HG03342 (cell line): ENCODE measurements at regions not wholly inside any gene's neighbourhood (a gene's known extent, or its start where the extent isn't known, plus 50 kb on each side); places are given as distances from the start of the nearest gene placed in this dataset.
"Not testable (repeated sequence)": the region's sequence is repeated elsewhere in the genome, so short reads cannot be mapped to it uniquely, and the experiment has no call there.

Experiments used
- ATAC-seq: cut with Tn5 transposase; IDR thresholded peaks from one replicate; pipeline ENCODE4 v1.9.1; 2021; ENCODE audit warnings: mild to moderate bottlenecking, moderate library complexity; ENCODE audit not compliant: unreplicated experiment

DNA sequence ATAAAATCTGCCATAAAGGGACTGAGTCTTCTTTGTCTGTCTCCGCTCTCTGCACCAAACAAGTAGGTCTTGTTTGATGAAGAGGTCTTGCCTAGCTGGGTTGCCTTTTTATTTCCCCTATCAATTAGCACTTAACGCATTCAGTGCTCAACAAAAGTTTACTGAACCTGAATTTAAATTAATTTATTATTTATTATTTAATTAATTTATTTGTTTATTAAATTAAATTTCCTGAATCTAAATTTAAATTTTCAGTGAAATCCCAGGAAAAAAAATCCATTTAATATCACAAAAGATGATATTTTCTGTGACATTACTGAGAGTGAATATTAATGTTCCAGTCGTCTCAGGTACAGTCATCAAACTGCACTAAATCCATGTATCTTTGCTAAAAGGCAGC is 164.9 kb upstream of the AGTR1 start:
- no peak for ATAC-seq

DNA sequence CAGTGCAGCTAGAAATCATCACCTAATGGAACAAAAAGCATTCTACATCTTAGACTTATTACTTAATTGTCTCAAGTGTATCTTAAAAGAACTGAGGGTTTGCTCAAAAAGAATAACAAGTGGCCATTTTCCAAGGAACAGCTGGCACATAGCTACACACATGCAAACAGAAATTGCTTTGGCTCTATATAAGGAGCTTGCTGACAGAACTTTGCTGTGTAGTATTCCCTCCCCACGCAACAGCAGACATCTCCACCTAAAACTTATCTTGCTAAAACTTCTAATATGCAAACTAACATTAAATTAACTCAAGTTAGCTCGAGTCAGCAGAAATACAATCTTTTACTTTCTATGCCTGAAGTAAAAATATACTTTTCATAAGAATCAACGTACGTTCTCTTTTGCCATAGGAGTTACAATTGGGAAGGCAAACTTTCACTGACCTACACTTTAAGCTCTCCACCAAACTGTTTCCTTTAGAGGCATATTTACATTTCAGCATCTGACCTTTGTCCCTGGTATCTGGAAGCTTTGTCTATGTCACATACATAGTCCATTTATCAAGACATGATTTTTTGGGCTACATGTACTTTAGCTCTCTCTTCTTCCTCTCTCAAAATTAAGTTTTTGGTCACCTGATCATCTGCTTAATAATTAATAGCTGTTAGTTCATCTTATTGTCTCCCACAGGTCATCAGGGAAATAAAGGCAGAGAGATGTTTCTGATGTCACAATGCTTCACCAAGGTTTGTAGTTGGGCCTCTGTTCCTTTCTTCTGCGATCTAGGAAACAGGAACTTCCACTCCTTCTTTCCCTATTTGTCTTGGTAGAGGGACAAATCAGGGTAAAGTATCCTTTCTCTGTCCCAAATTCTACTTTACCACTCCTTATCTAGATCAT is 163.4 kb upstream of the AGTR1 start:
- ATAC-seq, result no peak

DNA sequence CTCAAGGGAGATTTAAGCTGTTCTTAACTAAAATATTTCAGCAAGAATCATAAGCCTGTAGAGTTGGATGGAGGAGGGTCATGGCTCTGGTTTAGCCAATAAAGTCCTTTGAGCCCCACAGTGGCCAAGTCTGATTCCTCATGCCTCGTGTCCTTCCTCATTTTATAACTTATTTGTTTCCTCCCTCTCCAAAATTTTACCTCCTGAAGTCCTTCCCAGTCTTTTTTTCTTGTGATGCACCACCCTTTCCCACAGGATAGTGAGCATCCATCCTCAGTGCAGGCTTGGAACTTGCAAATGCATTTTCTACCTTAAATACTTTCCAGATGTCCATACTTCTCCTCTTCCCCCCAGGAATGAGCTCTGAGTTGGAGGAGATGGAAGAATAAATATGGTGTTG is 162.7 kb upstream of the AGTR1 start:
- ATAC-seq, result no peak

DNA sequence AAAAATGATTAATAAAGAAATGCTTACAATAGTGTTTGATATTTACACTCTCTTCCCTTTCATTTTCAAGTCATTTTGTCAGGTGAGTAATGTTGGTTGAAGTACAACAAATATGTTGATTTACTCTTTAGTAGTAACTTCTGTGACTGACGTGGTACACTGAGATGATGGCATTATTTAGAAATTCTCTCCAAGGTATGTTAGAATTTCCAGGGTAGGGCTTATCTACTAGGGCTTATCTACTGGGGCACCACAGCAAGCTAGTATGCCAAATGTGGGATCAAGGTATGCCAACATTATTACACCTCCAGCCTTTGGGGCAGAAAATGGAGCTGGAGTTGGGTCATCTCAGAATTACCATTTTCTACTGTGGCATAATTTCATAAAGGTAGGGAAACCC is 157.4 kb upstream of the AGTR1 start:
- no peak for ATAC-seq

DNA sequence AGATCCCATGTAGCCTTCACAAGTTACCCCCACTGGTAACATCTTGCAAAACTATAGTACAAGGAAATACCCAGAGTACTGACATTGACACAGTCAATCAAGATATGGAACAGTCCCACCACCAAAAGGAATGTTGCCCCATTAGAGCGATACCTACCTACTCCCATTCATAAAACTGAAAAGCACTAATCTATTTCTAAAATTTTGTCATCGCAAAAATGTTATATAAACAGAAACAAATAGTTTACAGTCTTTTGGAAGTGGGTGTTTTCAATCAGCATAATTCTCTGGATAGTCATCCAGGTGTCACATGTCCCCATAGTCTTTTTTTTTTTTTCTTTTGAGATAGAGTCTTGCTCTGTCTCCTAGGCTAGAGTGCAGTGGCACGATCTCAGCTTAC is 156.9 kb upstream of the AGTR1 start:
- ATAC-seq, result no peak

DNA sequence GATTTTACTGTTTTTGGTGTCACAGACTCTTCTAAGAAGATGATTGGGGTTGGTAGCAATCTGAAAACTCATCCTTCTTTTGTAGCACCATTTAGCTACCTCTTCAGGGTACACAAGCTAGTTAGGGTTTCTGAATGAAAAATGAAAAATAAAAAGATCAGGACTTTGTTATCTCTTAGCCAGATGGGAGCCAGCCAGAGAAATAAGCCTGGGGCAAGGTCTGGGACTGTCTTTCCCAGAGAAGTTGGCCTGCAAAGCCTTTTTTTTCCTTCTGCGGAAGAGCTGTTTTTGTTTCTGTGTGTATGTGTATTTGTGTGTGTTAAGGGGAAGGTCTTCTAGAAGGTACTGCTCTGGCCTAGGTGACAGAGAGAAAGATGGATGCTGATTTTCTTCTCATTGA is 150.7 kb upstream of the AGTR1 start:
- no peak for ATAC-seq

DNA sequence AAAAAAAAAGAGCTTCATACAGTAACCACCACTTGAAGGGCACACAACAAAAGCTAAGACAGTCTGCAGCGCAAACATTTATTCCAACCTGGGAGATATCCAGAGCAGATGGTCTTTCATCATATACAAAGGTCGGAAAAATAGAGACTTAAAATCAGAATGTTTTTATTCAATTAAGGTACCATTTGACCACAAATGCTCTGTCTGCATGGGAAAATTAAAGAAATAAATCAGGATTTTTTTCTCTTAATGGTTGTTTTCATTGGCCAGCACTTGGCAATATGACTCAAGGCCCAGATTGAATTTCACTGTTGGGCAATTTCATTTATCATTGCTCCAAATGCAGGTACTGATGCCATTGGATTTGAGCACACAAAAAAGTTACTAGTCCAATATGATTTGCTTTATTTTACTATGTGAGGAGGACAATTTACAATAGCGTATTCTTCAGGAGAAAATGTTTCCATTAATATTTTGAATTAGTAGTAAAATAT is 145.9 kb upstream of the AGTR1 start:
- ATAC-seq, result no peak

DNA sequence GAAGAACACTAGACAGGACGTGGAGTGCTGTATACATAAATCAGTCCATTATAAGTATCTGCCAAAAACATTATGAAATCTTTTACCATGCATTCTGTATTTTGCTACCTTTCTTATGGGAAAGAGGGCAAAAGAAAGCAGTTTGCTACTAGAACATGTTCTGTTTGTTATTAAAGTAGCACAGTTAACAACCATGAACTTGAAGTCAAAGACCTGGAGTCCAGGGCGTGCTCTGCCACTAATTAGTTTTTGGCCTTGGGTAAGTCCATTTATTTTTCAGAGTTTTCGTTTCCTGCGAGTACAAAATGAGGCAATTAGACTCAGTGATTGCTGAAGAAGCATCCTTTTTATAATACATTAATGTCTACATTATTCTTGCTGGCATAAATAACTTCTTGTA is 143.3 kb upstream of the AGTR1 start:
- no peak for ATAC-seq

DNA sequence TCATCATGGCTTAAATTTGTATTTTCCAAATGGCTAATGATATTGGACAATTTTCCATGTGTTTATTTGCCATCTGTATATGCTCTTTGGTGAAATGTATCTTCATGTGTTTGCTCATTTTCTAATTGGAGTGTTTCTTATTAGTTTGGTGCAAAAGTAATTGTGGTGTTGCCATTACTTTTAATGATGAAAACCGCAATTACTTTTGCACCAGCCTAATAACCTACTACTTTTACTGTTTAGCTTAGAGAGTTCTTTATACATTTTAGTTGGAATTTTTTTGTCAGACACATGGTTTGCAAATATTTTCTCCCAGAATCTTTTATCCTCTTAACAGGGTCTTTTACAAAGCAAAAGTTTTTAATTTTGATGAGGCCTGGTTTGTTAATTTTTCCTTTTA is 141.0 kb upstream of the AGTR1 start:
- ATAC-seq, result no peak

DNA sequence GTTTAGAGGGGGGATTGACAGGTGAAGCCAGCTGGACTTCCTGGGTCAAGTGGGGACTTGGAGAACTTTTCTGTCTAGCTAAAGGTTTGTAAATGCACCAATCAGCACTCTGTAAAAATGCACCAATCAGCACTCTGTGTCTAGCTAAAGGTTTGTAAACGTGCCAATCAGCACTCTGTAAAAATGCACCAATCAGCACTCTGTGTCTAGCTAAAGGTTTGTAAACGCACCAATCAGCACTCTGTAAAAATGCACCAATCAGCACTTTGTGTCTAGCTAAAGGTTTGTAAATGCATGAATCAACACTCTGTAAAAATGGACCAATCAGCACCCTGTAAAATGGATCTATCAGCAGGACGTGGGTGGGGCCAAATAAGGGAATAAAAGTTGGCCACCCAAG is 120.1 kb upstream of the AGTR1 start:
- not testable (repeated sequence) for ATAC-seq

DNA sequence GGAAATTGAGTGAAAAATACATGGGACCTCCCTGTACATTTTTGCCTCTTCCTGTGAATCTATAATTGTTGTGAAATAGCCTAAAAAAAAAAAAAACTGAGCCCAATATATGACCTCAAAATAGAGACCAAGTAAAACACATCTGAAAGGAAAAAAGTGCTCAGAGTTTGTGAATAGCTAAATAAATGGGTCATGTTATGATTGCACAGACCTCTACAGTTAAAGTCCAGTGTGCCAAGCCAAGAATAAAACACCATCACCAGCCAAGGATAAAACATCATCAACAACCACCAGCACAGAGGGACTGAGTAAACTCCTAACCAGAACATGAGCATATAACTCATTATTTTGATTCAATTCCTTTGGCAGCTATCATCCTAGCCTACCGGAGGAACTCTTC is 115.6 kb upstream of the AGTR1 start:
- no peak for ATAC-seq

DNA sequence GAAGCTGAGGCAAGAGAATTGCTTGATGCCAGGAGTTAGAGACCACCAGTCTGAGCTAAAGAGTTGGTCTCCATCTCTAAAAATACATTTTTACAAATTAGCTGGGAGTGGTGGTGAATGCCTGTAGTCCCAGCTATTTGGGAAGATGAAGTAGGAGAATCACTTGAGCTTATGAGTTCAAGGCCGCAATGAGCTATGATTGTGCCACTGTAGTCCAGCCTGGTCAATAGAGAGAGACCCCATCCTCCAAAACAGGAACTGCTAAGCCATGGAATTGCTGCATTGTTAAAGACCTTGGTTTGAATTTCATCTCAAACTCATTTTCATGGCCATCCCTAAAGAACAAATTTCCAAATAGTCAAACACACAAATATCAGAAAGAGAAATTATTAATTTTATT is 113.9 kb upstream of the AGTR1 start:
- no peak for ATAC-seq

DNA sequence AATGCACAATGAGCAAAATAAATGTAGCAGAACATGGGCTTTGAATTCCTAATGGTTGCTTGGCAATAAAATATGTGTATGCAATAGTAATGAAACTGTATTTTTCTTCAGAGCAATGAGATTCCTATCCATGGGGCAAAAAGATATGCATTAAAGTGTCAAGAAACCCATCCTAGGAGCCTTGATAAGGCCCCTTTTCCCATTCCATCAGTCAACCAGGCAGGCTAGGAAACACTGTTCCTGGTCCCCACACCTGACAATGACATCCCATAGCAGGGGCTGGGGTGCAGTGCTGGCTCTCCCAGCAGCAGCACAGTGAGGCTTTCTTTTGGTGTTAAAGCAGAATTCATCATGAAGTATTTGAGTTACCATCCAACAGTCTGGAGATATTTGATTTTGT is 113.3 kb upstream of the AGTR1 start:
- no peak for ATAC-seq

DNA sequence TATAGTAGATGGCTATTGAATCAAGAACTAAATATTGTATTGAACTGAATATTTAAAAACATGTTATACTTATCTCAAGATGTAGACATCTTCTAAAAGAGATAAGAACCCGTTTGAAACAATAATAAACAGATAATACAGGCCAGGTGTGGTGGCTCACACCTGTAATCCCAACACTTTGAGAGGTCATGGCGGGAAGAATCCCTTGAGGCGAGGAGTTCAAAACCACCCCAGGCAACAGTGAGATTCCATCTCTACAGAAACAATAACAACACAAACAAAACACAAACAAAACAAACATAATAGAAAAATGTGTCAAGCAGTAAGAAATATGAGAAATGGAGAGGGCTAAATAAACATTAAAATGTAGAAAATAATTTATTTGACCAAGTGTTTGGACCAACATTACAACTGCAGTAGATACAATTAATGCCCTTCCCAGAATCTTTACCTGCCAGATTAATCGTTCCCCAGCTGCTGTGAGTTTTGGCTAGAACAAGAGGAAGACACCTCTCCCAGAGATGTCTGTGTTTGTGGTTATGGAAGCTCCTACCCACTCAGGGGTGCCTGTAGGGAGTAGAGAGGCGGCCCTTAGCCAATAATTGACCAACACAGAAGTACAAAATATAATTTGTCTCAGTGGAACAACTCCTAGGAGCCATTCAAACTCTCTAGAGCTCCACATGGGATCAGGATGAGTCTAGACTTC is 111.9 kb upstream of the AGTR1 start:
- ATAC-seq, result no peak

DNA sequence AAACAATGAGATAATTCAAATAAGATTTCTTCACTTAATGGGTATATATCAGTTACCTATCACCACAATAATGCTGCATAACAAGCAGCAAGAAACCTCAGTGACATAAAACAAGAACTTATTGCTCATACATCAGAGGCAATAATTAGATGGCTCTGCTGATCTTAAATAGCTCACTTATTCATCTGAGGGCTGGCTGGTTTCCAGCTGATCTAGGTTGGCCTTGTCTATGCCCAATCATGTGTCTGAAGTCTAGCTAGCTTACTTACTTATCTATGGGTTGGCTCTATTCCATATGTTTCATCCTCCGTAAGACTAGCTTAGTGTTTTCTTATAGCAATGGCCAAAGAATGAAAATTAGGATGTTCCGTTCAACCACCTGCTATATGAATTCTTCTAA is 109.4 kb upstream of the AGTR1 start:
- no peak for ATAC-seq

DNA sequence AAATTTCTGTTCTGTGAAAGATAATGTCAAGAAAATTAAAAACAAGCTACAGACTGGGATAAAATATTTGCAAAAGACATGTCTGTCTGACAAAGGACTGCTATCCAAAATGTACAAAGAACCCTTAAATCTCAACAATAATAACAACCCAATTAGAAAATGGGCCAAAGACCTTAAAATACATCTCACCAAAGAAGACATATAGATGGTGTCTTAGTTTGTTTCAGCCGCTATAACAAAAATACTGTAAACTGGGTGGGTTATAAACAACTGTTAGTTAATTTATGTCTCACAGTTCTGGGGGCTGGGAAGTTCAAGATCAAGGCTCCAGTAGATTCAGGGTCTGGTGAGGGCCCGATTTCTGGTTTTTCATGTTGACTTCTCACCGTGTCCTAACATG is 106.2 kb upstream of the AGTR1 start:
- no peak for ATAC-seq

DNA sequence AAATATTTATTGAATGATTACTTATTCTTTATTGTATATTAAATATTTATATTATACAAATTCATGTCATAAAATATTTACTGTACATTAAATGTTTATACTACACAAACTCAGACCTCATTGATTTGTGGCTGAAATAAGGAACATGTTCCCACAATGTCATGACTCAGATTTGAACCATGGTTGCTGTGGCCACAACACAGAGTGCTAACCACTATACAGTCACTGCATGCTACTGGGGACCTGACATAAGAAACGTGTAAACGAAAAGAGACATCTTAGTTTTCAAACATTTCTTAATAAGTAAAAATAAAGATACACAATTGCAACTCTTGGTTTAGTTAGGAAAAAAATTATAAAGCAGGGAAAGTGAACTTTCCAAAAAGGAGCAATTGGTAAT is 99.1 kb upstream of the AGTR1 start:
- no peak for ATAC-seq

DNA sequence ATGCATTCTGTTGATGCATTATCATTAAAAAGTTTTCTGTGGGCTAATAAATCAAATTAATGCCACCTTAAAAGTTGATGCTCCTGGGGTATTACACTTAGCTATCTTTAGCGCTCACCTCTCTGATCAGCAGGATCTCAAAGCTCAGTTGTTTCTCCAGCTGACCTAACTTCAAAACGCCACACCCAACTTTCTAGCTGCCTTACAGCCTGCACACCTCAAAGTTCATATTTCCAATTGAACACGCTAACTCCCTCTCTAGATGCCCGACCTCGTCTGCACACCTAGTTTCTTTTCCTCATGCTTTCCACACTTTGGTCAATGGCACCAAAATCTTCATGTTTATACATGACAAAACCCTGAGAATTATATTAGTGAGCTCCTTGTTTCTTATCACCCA is 98.2 kb upstream of the AGTR1 start:
- ATAC-seq, result no peak

DNA sequence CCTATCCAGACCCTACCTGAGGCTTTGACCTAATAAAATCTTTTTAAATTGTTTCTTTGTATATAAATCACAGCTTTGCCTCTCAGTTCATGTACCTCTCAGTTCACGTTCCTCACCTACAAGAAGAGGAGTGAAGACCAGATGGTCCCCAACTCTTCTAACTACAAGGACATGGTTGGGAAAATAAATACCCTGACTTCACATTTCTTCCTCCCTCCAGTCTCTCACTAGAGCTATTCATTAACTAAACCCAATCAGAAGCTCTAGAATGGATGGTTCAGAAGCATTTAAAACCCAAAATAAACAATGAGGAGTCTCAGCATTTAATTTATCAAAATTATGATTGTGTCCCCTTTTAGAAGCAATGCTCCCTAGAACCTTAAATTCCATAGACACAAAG is 97.3 kb upstream of the AGTR1 start:
- ATAC-seq, result no peak

DNA sequence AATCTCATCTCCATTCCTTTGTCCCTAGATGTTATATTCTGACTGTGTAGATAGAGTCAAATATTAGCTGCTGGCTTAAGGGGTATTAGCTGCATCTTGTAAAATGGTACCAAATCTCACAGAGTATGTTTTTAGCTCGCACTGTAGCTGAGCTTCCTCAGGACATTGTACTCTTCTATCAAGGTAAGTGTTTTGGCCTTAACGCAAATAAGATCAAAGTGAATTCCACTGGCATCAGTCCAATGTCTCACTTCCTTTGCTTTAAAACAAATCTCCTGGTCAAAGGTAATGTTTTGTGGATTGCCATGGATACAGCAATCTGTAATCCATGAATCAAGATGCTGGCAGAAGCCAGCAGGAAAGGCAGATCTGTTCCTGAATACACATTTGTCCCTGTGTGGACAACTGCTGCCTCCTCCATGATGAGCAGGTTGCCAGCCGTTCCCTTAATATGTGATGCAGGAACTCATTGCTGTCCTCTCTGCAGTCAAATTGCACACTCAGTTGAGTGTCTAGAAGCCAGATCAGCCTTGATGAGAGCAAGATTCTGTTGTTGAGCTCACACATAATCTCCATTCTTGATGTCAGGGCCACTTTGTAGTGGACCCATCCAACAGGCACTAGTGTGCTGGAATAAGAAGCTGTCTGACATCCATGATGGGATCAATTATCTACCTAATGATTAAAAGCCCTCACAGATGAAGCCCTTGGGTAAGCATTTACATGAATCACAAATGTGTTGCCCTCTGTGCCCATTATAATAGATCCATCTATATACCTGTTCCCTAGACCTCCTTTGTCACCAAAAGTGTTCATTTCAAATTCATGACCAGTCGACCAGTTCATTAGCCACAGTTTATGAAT is 96.6 kb upstream of the AGTR1 start:
- ATAC-seq, result no peak
